ENCODE measurements at regions not wholly inside any gene's neighbourhood (a gene's known extent, or its start where the extent isn't known, plus 50 kb on each side); places are given as distances from the start of the nearest gene placed in this dataset.

DNA sequence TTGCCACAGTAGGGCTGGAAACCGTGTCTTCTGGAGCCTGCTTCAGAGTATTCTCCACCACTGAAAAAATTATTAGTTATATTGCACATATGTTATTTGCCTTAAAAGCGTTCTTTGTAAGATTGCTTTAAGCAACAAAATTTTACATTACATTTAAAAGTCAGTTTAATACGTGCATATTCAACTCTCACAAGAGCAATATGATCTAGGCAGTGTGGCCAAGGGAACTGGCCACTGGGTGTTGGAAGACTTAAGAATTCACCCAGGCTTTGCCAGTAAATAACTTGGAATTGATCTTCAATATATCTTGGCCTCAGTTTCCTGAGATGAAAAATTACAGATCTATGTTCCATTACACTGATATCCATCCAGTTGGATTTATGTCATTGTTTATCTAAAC lies 694.4 kb downstream of the EFNA5 start:
- TF ChIP-seq POLR2AphosphoS5 (IDR thresholded peaks at IDR 0.05) (no peak), EP300 (IDR thresholded peaks at IDR 0.05) (no peak)
- TF ChIP-seq, protein P1, sequence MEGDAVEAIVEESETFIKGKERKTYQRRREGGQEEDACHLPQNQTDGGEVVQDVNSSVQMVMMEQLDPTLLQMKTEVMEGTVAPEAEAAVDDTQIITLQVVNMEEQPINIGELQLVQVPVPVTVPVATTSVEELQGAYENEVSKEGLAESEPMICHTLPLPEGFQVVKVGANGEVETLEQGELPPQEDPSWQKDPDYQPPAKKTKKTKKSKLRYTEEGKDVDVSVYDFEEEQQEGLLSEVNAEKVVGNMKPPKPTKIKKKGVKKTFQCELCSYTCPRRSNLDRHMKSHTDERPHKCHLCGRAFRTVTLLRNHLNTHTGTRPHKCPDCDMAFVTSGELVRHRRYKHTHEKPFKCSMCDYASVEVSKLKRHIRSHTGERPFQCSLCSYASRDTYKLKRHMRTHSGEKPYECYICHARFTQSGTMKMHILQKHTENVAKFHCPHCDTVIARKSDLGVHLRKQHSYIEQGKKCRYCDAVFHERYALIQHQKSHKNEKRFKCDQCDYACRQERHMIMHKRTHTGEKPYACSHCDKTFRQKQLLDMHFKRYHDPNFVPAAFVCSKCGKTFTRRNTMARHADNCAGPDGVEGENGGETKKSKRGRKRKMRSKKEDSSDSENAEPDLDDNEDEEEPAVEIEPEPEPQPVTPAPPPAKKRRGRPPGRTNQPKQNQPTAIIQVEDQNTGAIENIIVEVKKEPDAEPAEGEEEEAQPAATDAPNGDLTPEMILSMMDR (IDR thresholded peaks at IDR 0.05) = no peak

DNA sequence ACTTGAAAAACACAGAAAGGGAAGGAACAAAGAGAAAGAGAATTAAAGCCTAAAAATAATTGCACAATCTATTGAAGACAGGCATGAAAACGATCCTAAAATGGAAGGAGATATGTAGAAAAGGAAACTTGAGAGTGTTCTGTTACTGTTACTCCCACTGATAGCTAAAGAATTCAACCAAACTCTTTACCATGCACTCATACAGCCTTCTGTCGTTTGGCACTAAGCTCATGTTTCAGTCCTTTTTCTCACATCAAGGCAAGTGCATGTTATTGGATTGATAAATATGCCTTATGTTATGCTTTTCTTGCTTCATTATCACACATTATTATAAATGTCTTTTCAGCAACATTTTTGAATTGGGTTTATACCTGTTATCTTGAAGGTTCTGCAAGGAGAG lies 696.5 kb downstream of the EFNA5 start:
- intact Hi-C loops (cut with DNase I; ENCODE audit: low total_unique reads) = no loop called here
- no peak overlapping the region for H3K4me3 ChIP-seq
- no peaks in the 10 kb centered on the region for H3K9me3 ChIP-seq
- TF ChIP-seq POLR2A (IDR thresholded peaks at IDR 0.05) = no peak
- TF ChIP-seq EP300 (IDR thresholded peaks at IDR 0.05) = no peak
- TF ChIP-seq, protein P1 (IDR thresholded peaks at IDR 0.05) = no peak
- no peak for TF ChIP-seq POLR2AphosphoS5 (IDR thresholded peaks at IDR 0.05)
- H3K27me3 ChIP-seq = no peaks in the 10 kb centered on the region
- no peak for DNase-seq
- no peaks in the 10 kb centered on the region for H3K36me3 ChIP-seq
- WGBS, 5 donors = 49 to 68% (median 61%) methylated on average over 2 of the region's 2 CpGs
- no peaks in the 10 kb centered on the region for H3K4me1 ChIP-seq
- no peak overlapping the region for H3K27ac ChIP-seq

More for the DNA sequence above, 694.4 kb downstream of the EFNA5 start:
- H3K9me3 ChIP-seq = no peaks in the 10 kb centered on the region
- no peak overlapping the region for H3K27ac ChIP-seq
- no peaks in the 10 kb centered on the region for H3K4me1 ChIP-seq
- intact Hi-C loops (cut with DNase I; ENCODE audit: low total_unique reads) = no loop called here
- H3K27me3 ChIP-seq = no peaks in the 10 kb centered on the region
- H3K36me3 ChIP-seq = no peaks in the 10 kb centered on the region
- no peak for DNase-seq
- no peak overlapping the region for H3K4me3 ChIP-seq
- 52 to 94% (median 90%) methylated on average over 3 of the region's 3 CpGs for WGBS, 5 donors

DNA sequence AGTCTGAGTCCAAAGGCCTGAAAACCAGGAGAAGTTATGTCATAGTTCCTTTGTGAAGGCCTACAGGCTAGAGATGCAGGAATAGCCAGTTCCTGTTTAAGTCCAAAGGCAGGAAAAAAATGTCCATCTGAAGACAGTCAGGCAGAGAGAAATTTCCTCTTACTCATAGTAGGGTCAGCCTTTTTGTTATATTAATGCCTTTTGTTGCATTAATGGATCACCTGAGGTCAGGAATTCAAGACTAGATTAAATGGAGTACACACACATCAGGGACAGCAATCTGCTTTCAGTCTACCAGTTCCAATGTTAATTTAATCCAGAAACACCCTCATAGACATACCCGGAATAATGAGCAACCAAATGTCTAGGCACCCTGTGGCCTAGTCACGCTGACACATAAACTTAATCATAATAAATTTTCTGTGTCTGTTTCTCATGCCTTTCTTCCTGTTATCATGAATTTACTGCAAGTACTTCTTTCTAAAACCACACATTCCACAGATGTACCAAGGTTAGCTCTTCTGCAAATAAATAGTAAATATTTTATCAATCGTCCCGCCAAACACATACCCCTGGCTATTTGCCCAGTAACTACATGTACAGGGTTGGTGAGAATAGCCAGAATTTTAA lies 703.9 kb downstream of the EFNA5 start:
- H3K4me1 ChIP-seq = peaks cover 0 to 18% (median 0%) of the 10 kb centered on the region in 4 donors
- intact Hi-C loops (cut with DNase I; ENCODE audit: low total_unique reads) = no loop called here
- no peaks in the 10 kb centered on the region for H3K9me3 ChIP-seq
- no peak for TF ChIP-seq EP300 (IDR thresholded peaks at IDR 0.05)
- TF ChIP-seq, protein P1 (IDR thresholded peaks at IDR 0.05) = no peak
- TF ChIP-seq POLR2AphosphoS5 (IDR thresholded peaks at IDR 0.05) = no peak
- no peak for TF ChIP-seq POLR2A (IDR thresholded peaks at IDR 0.05)
- H3K27me3 ChIP-seq = no peaks in the 10 kb centered on the region
- no peak overlapping the region for H3K27ac ChIP-seq
- DNase-seq = no peak
- 74 to 82% (median 81%) methylated on average over 4 of the region's 4 CpGs for WGBS, 5 donors
- H3K4me3 ChIP-seq = no peak overlapping the region
- H3K36me3 ChIP-seq = no peaks in the 10 kb centered on the region

DNA sequence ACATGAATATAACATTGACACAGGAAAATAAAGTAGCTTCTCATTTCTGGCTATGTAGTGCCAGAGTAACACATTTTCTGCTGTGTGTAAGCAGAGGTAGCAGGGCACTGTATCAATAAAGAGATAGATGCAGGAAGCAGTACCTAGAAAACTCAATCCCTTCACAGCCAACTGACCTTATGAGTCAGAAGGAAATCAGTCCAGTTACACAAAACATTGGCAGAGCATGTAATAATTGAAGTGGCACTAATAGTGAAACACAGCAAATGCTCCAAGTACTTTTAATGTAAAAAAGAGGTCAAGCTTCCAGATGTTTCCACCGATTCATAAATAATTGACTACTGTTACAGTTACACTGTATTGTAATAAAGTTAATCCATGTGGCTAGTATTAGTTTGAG lies 706.6 kb downstream of the EFNA5 start:
- H3K27me3 ChIP-seq = no peaks in the 10 kb centered on the region
- peaks cover 0 to 18% (median 0%) of the 10 kb centered on the region in 4 donors for H3K4me1 ChIP-seq
- WGBS, 5 donors = 5 to 24% (median 20%) methylated on average over 1 of the region's 1 CpG
- H3K27ac ChIP-seq = no peak overlapping the region
- no peak overlapping the region for H3K4me3 ChIP-seq
- H3K36me3 ChIP-seq = no peaks in the 10 kb centered on the region
- no peaks in the 10 kb centered on the region for H3K9me3 ChIP-seq
- TF ChIP-seq POLR2AphosphoS5 (IDR thresholded peaks at IDR 0.05) (peak in 2 of 3 donors; percentile 9 to 74), POLR2A (IDR thresholded peaks at IDR 0.05) (no peak), EP300 (IDR thresholded peaks at IDR 0.05) (no peak)
- intact Hi-C loops (cut with DNase I; ENCODE audit: low total_unique reads) = no loop called here
- DNase-seq = peak in 1 of 2 donors; percentile 51

DNA sequence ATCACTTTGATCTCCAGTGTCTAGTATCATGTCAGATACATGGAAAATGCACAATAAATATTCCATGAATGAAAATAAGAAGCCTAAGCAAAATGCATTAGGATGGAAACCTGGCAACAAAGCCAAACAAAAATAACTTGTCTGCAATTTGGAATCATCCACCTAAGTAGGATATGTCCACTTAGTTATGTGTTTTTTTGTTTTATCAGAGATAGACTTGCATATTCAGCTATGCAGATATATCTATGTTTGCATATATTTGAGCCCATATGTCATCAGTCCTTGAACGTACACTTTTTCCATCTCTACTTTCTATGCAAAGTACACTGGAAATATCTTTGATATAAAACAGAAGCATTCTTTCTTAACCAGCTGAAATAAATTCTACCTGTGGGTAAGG lies 707.1 kb downstream of the EFNA5 start:
- no peaks in the 10 kb centered on the region for H3K27me3 ChIP-seq
- DNase-seq = no peak
- intact Hi-C loops (cut with DNase I; ENCODE audit: low total_unique reads) = no loop called here
- H3K4me3 ChIP-seq = no peak overlapping the region
- no peaks in the 10 kb centered on the region for H3K9me3 ChIP-seq
- no peak for TF ChIP-seq POLR2AphosphoS5 (IDR thresholded peaks at IDR 0.05)
- TF ChIP-seq, protein P1 (IDR thresholded peaks at IDR 0.05) = no peak
- TF ChIP-seq POLR2A (IDR thresholded peaks at IDR 0.05) = no peak
- no peak overlapping the region for H3K27ac ChIP-seq
- H3K4me1 ChIP-seq = peaks cover 0 to 18% (median 0%) of the 10 kb centered on the region in 4 donors
- 33 to 56% (median 44%) methylated on average over 1 of the region's 1 CpG for WGBS, 5 donors
- H3K36me3 ChIP-seq = no peaks in the 10 kb centered on the region

Measured in stomach (tissue), 8 donors.